ENCODE measurements at regions not wholly inside any gene's neighbourhood (a gene's known extent, or its start where the extent isn't known, plus 50 kb on each side); places are given as distances from the start of the nearest gene placed in this dataset.

GRCh38 chr6:150719831-150720230, 120.1 kb downstream of the PLEKHG1 start:
- Histone ChIP-seq H3K36me3 (ENCODE audit: control insufficient read depth, insufficient read depth, low read length) (no peaks in the 10 kb centered on the region), H3K4me3 (ENCODE audit: low read length) (no peak overlapping the region), H3K27me3 (ENCODE audit: control insufficient read depth, insufficient read depth, low read length) (no peaks in the 10 kb centered on the region), H3K4me1 (ENCODE audit: control insufficient read depth, insufficient read depth, low read length) (no peaks in the 10 kb centered on the region), H3K9ac (ENCODE audit: low read length) (no peak overlapping the region), H3K27ac (ENCODE audit: low read depth, low read length) (no peak overlapping the region)

GRCh38 chr6:150720774-150721233, 121.1 kb downstream of the PLEKHG1 start:
- no peaks in the 10 kb centered on the region for H3K36me3 ChIP-seq (ENCODE audit: control insufficient read depth, insufficient read depth, low read length)
- no peak overlapping the region for H3K9ac ChIP-seq (ENCODE audit: low read length)
- no peak overlapping the region for H3K4me3 ChIP-seq (ENCODE audit: low read length)
- H3K27ac ChIP-seq (ENCODE audit: low read depth, low read length): no peak overlapping the region
- H3K4me1 ChIP-seq (ENCODE audit: control insufficient read depth, insufficient read depth, low read length): no peaks in the 10 kb centered on the region
- H3K27me3 ChIP-seq (ENCODE audit: control insufficient read depth, insufficient read depth, low read length): no peaks in the 10 kb centered on the region

GRCh38 chr6:150721418-150722266, 122.0 kb downstream of the PLEKHG1 start:
- Histone ChIP-seq H3K9ac (ENCODE audit: low read length) (no peak overlapping the region), H3K27me3 (ENCODE audit: control insufficient read depth, insufficient read depth, low read length) (no peaks in the 10 kb centered on the region), H3K36me3 (ENCODE audit: control insufficient read depth, insufficient read depth, low read length) (no peaks in the 10 kb centered on the region), H3K4me3 (ENCODE audit: low read length) (no peak overlapping the region), H3K27ac (ENCODE audit: low read depth, low read length) (no peak overlapping the region), H3K4me1 (ENCODE audit: control insufficient read depth, insufficient read depth, low read length) (no peaks in the 10 kb centered on the region)

GRCh38 chr6:150722614-150723344, 123.1 kb downstream of the PLEKHG1 start:
- Histone ChIP-seq H3K27ac (ENCODE audit: low read depth, low read length) (no peak overlapping the region), H3K27me3 (ENCODE audit: control insufficient read depth, insufficient read depth, low read length) (no peaks in the 10 kb centered on the region), H3K9ac (ENCODE audit: low read length) (no peak overlapping the region), H3K4me3 (ENCODE audit: low read length) (no peak overlapping the region), H3K36me3 (ENCODE audit: control insufficient read depth, insufficient read depth, low read length) (no peaks in the 10 kb centered on the region), H3K4me1 (ENCODE audit: control insufficient read depth, insufficient read depth, low read length) (no peaks in the 10 kb centered on the region)

- H3K27me3 ChIP-seq (ENCODE audit: control insufficient read depth, insufficient read depth, low read length): no peaks in the 10 kb centered on the region
- H3K4me3 ChIP-seq (ENCODE audit: low read length): no peak overlapping the region
- no peaks in the 10 kb centered on the region for H3K36me3 ChIP-seq (ENCODE audit: control insufficient read depth, insufficient read depth, low read length)
- H3K9ac ChIP-seq (ENCODE audit: low read length): no peak overlapping the region
- H3K27ac ChIP-seq (ENCODE audit: low read depth, low read length): no peak overlapping the region
- no peaks in the 10 kb centered on the region for H3K4me1 ChIP-seq (ENCODE audit: control insufficient read depth, insufficient read depth, low read length)
Measured at GRCh38 chr6:150723345-150723658, 123.6 kb downstream of the PLEKHG1 start.

- Histone ChIP-seq H3K27me3 (ENCODE audit: control insufficient read depth, insufficient read depth, low read length) (no peaks in the 10 kb centered on the region), H3K4me3 (ENCODE audit: low read length) (no peak overlapping the region), H3K4me1 (ENCODE audit: control insufficient read depth, insufficient read depth, low read length) (no peaks in the 10 kb centered on the region), H3K27ac (ENCODE audit: low read depth, low read length) (no peak overlapping the region), H3K36me3 (ENCODE audit: control insufficient read depth, insufficient read depth, low read length) (no peaks in the 10 kb centered on the region), H3K9ac (ENCODE audit: low read length) (no peak overlapping the region)
Measured at GRCh38 chr6:150723857-150724256, 124.2 kb downstream of the PLEKHG1 start.

GRCh38 chr6:150725795-150726194, 126.1 kb downstream of the PLEKHG1 start:
- H3K27ac ChIP-seq (ENCODE audit: low read depth, low read length): no peak overlapping the region
- H3K9ac ChIP-seq (ENCODE audit: low read length): no peak overlapping the region
- no peaks in the 10 kb centered on the region for H3K4me1 ChIP-seq (ENCODE audit: control insufficient read depth, insufficient read depth, low read length)
- no peaks in the 10 kb centered on the region for H3K27me3 ChIP-seq (ENCODE audit: control insufficient read depth, insufficient read depth, low read length)
- H3K4me3 ChIP-seq (ENCODE audit: low read length): no peak overlapping the region
- no peaks in the 10 kb centered on the region for H3K36me3 ChIP-seq (ENCODE audit: control insufficient read depth, insufficient read depth, low read length)

- Histone ChIP-seq H3K9ac (ENCODE audit: low read length) (no peak overlapping the region), H3K4me3 (ENCODE audit: low read length) (no peak overlapping the region), H3K36me3 (ENCODE audit: control insufficient read depth, insufficient read depth, low read length) (no peaks in the 10 kb centered on the region), H3K4me1 (ENCODE audit: control insufficient read depth, insufficient read depth, low read length) (no peaks in the 10 kb centered on the region), H3K27ac (ENCODE audit: low read depth, low read length) (no peak overlapping the region), H3K27me3 (ENCODE audit: control insufficient read depth, insufficient read depth, low read length) (no peaks in the 10 kb centered on the region)
Measured at GRCh38 chr6:150729188-150729748, 129.6 kb downstream of the PLEKHG1 start.

GRCh38 chr6:150730801-150731457, 131.2 kb downstream of the PLEKHG1 start:
- Histone ChIP-seq H3K4me1 (ENCODE audit: control insufficient read depth, insufficient read depth, low read length) (no peaks in the 10 kb centered on the region), H3K36me3 (ENCODE audit: control insufficient read depth, insufficient read depth, low read length) (no peaks in the 10 kb centered on the region), H3K4me3 (ENCODE audit: low read length) (no peak overlapping the region), H3K27ac (ENCODE audit: low read depth, low read length) (no peak overlapping the region), H3K27me3 (ENCODE audit: control insufficient read depth, insufficient read depth, low read length) (no peaks in the 10 kb centered on the region), H3K9ac (ENCODE audit: low read length) (no peak overlapping the region)

- no peaks in the 10 kb centered on the region for H3K4me1 ChIP-seq (ENCODE audit: control insufficient read depth, insufficient read depth, low read length)
- no peaks in the 10 kb centered on the region for H3K27me3 ChIP-seq (ENCODE audit: control insufficient read depth, insufficient read depth, low read length)
- H3K36me3 ChIP-seq (ENCODE audit: control insufficient read depth, insufficient read depth, low read length): no peaks in the 10 kb centered on the region
- no peak overlapping the region for H3K4me3 ChIP-seq (ENCODE audit: low read length)
- H3K9ac ChIP-seq (ENCODE audit: low read length): no peak overlapping the region
- no peak overlapping the region for H3K27ac ChIP-seq (ENCODE audit: low read depth, low read length)
Measured at GRCh38 chr6:150732765-150733539, 132.6 kb upstream of the MTHFD1L start.

GRCh38 chr6:150733726-150734125, 131.8 kb upstream of the MTHFD1L start:
- Histone ChIP-seq H3K36me3 (ENCODE audit: control insufficient read depth, insufficient read depth, low read length) (no peaks in the 10 kb centered on the region), H3K4me3 (ENCODE audit: low read length) (no peak overlapping the region), H3K9ac (ENCODE audit: low read length) (no peak overlapping the region), H3K4me1 (ENCODE audit: control insufficient read depth, insufficient read depth, low read length) (no peaks in the 10 kb centered on the region), H3K27me3 (ENCODE audit: control insufficient read depth, insufficient read depth, low read length) (no peaks in the 10 kb centered on the region), H3K27ac (ENCODE audit: low read depth, low read length) (no peak overlapping the region)

GRCh38 chr6:150734235-150734634, 131.3 kb upstream of the MTHFD1L start:
- Histone ChIP-seq H3K36me3 (ENCODE audit: control insufficient read depth, insufficient read depth, low read length) (no peaks in the 10 kb centered on the region), H3K4me1 (ENCODE audit: control insufficient read depth, insufficient read depth, low read length) (no peaks in the 10 kb centered on the region), H3K27me3 (ENCODE audit: control insufficient read depth, insufficient read depth, low read length) (no peaks in the 10 kb centered on the region), H3K9ac (ENCODE audit: low read length) (no peak overlapping the region), H3K4me3 (ENCODE audit: low read length) (no peak overlapping the region), H3K27ac (ENCODE audit: low read depth, low read length) (no peak overlapping the region)
